ENCODE measurements at regions not wholly inside any gene's neighbourhood (a gene's known extent, or its start where the extent isn't known, plus 50 kb on each side); places are given as distances from the start of the nearest gene placed in this dataset.

DNA sequence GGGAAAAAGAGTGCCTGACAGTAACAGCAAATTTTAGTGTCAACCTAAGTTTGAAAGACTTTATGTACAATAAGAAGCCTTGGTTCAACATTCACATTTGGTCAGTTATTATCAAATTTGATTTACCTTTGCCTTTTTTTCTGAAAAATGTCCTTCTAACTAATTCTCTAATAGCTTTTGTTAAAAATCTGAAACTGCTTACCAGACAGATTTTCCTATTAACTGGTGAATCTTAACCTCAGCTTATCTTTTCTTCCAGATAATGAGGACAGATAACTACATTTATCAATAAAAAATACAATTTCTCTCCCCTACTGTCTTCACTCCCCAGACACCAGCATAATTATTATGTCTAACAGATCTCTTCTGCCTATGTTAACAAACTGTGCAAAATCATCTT is 988.5 kb downstream of the CDH18 start:
- TF ChIP-seq, protein P1, sequence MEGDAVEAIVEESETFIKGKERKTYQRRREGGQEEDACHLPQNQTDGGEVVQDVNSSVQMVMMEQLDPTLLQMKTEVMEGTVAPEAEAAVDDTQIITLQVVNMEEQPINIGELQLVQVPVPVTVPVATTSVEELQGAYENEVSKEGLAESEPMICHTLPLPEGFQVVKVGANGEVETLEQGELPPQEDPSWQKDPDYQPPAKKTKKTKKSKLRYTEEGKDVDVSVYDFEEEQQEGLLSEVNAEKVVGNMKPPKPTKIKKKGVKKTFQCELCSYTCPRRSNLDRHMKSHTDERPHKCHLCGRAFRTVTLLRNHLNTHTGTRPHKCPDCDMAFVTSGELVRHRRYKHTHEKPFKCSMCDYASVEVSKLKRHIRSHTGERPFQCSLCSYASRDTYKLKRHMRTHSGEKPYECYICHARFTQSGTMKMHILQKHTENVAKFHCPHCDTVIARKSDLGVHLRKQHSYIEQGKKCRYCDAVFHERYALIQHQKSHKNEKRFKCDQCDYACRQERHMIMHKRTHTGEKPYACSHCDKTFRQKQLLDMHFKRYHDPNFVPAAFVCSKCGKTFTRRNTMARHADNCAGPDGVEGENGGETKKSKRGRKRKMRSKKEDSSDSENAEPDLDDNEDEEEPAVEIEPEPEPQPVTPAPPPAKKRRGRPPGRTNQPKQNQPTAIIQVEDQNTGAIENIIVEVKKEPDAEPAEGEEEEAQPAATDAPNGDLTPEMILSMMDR (IDR thresholded peaks at IDR 0.05) = no peak
- no peak for TF ChIP-seq POLR2A (IDR thresholded peaks at IDR 0.05)

Data from Peyer's patch (tissue), 4 donors.